Rectal smooth muscle tissue (tissue), 1 donor: ENCODE measurements at regions not wholly inside any gene's neighbourhood (a gene's known extent, or its start where the extent isn't known, plus 50 kb on each side); places are given as distances from the start of the nearest gene placed in this dataset.
"Not testable (repeated sequence)": the region's sequence is repeated elsewhere in the genome, so short reads cannot be mapped to it uniquely, and the experiment has no call there.

Experiments used
- H3K27ac ChIP-seq: one replicate; pipeline ENCODE4 v1.7.0; 2013; ENCODE audit warnings: low read depth, low read length, inconsistent platforms
- H3K27me3 ChIP-seq: one replicate; pipeline ENCODE4 v1.7.0; 2013; ENCODE audit warnings: low read length; ENCODE audit not compliant: control insufficient read depth, insufficient read depth
- H3K36me3 ChIP-seq: one replicate; pipeline ENCODE4 v1.7.0; 2013; ENCODE audit warnings: low read length; ENCODE audit not compliant: control insufficient read depth, insufficient read depth
- H3K4me1 ChIP-seq: one replicate; pipeline ENCODE4 v1.7.0; 2013; ENCODE audit warnings: low read length; ENCODE audit not compliant: control insufficient read depth, insufficient read depth
- H3K4me3 ChIP-seq: one replicate; pipeline ENCODE4 v1.7.0; 2013; ENCODE audit warnings: low read length
- H3K9ac ChIP-seq: one replicate; pipeline ENCODE4 v1.7.0; 2013; ENCODE audit warnings: low read length

DNA sequence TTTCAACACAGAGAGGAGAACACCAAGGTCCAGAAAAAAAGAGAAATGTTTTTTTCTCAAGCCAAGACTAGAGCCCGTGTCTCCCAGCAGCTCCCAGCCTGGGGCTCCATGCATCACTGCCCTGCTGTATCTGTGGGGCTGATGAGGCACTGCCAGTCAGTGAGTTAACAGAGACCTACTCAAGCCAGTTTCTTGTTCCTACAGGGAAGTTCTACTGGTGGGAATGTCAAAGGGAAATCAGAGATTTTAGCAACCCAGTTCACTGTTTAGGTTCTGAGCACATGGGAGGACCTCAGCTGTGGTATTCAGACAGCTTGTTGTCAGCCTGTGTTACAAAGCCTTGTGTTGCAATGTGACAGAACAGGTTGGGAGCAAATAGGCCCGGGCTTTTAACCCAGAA, 234.3 kb downstream of the TLE3 start:
- no peaks in the 10 kb centered on the region for H3K4me1 ChIP-seq
- no peaks in the 10 kb centered on the region for H3K36me3 ChIP-seq
- peaks cover 6% of the 10 kb centered on the region for H3K27me3 ChIP-seq
- no peak overlapping the region for H3K27ac ChIP-seq
- H3K9ac ChIP-seq, result no peak overlapping the region
- H3K4me3 ChIP-seq, result no peak overlapping the region

GRCh38 chr15:69865369-69865768, 232.3 kb downstream of the TLE3 start:
- Histone ChIP-seq H3K27ac (no peak overlapping the region), H3K4me3 (no peak overlapping the region), H3K27me3 (peaks cover 6% of the 10 kb centered on the region), H3K9ac (no peak overlapping the region), H3K36me3 (no peaks in the 10 kb centered on the region), H3K4me1 (no peaks in the 10 kb centered on the region)

- no peaks in the 10 kb centered on the region for H3K4me1 ChIP-seq
- no peak overlapping the region for H3K9ac ChIP-seq
- no peaks in the 10 kb centered on the region for H3K36me3 ChIP-seq
- H3K27ac ChIP-seq, result no peak overlapping the region
- H3K27me3 ChIP-seq, result no peaks in the 10 kb centered on the region
- H3K4me3 ChIP-seq, result no peak overlapping the region
Measured at GRCh38 chr15:69868756-69869155, 229.0 kb downstream of the TLE3 start.

DNA sequence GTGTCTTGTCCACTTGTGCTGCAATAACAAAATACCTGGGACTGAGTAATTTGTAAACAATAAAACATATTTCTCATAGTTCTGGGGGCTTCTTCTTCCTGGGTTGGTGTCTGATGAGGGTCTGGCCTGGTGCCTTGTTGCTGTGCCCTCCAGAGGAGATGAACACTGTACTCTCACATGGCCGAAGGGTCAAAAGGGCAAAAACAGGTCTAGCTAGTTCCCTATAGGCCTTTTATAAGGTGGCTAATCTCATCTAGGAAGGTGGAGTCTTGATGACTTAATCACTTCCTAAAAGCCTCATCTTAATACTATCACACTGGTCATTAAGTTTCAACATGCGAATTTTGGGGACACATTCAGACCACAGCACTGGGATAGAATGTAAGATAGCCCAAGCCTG, 228.4 kb downstream of the TLE3 start:
- Histone ChIP-seq H3K9ac (no peak overlapping the region), H3K4me1 (no peaks in the 10 kb centered on the region), H3K27me3 (no peaks in the 10 kb centered on the region), H3K4me3 (no peak overlapping the region), H3K27ac (no peak overlapping the region), H3K36me3 (no peaks in the 10 kb centered on the region)

- no peaks in the 10 kb centered on the region for H3K36me3 ChIP-seq
- H3K4me1 ChIP-seq, result no peaks in the 10 kb centered on the region
- H3K4me3 ChIP-seq, result no peak overlapping the region
- H3K9ac ChIP-seq, result no peak overlapping the region
- H3K27ac ChIP-seq, result no peak overlapping the region
- no peaks in the 10 kb centered on the region for H3K27me3 ChIP-seq
Measured at GRCh38 chr15:69869881-69870505, 227.7 kb downstream of the TLE3 start.

DNA sequence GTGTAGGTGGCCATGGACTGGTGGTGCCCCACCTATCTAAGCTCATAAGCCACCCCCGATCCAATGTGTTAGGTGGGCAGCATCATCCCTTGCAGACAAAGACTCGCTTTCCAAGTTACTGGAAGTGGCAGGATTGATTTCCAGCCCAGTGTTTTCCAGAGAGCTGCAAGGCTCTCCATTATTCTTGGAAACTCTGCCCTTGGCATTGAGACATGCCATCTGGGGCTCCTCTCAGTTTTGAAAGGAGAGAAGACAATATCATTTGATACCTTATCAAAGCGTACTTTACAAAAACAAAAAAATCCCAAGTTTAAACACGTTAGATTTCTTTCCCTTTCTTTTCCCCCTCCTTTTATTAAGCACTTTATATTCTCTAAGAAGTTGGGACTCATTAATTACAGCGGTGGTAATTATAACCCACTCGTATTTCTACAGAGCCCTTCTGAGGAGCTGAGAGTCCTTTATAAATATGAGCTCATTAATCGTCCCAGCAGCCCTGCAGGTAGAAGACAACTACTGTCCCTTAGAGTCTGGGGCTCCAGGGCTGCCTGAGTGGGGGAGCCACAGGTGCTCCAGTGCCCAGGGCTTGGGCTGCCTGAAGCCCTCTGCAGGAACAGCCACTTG, 226.1 kb downstream of the TLE3 start:
- no peak overlapping the region for H3K9ac ChIP-seq
- H3K27me3 ChIP-seq, result no peaks in the 10 kb centered on the region
- H3K27ac ChIP-seq, result no peak overlapping the region
- no peak overlapping the region for H3K4me3 ChIP-seq
- no peaks in the 10 kb centered on the region for H3K36me3 ChIP-seq
- H3K4me1 ChIP-seq, result no peaks in the 10 kb centered on the region

DNA sequence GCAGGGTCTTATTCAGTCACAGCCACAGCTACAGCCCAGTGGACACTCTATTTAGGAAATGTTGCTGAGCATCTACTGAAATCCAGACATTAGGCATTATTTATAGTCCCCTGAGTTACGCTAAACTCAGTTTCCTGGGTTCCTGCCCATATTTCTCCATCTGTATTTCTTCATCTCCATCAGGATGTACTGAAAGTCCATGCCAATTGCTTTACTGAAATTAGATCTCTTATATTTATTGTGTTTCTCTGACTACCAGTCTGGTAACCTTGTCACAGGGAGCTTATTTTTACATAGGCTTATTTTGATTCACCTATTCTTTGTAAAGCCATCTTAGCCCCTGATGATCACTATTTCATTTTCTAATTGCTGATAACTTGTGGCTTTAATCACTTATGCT, 223.9 kb downstream of the TLE3 start:
- H3K9ac ChIP-seq, result no peak overlapping the region
- H3K4me1 ChIP-seq, result no peaks in the 10 kb centered on the region
- no peaks in the 10 kb centered on the region for H3K27me3 ChIP-seq
- H3K27ac ChIP-seq, result no peak overlapping the region
- H3K4me3 ChIP-seq, result no peak overlapping the region
- H3K36me3 ChIP-seq, result no peaks in the 10 kb centered on the region

- H3K27ac ChIP-seq, result no peak overlapping the region
- no peak overlapping the region for H3K4me3 ChIP-seq
- no peaks in the 10 kb centered on the region for H3K27me3 ChIP-seq
- no peaks in the 10 kb centered on the region for H3K36me3 ChIP-seq
- H3K4me1 ChIP-seq, result no peaks in the 10 kb centered on the region
- H3K9ac ChIP-seq, result no peak overlapping the region
Measured at GRCh38 chr15:69874321-69874720, 223.4 kb downstream of the TLE3 start.

DNA sequence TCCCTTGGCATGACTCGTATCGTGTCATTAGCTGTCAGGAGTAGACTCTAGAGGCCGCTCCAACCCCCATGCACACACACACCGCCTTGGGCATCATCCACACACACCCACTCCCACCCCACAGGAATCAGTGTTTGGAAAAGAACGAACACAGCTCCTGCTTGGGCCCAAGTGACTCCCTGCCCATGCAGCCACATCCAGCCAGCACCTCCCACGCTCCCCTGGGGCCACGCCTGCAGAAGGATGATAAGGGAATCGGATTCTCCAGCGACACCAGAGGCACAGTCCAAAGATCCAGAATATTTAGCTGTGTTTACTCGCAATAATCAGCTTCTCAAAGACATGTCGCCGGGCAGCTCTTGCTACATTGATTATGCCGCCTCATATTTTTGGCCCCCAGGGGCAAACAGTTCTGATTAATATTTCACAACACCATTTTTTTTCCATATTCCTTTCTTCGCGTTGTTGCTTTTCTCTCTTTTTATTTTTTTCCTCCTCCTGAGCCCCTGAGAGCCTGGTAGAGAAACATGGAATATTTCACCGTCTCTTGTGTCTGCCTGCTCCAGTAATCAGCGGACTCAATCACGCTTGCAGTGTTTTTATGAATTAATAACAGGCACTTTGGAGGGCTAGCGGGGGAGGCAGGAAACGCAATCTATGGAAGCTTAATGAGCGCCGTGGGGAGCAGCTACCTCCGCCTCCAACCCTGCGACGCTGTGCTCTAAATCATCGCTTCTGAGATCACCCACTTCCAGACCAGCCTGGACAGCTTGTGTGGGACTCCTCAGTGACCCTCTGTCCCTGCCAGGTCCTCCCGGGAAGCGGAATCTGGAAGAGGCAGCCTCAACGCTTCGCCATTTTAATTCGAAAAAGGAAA, 221.4 kb downstream of the TLE3 start:
- Histone ChIP-seq H3K4me3 (no peak overlapping the region), H3K27ac (no peak overlapping the region), H3K36me3 (no peaks in the 10 kb centered on the region), H3K9ac (no peak overlapping the region), H3K27me3 (no peaks in the 10 kb centered on the region), H3K4me1 (no peaks in the 10 kb centered on the region)

DNA sequence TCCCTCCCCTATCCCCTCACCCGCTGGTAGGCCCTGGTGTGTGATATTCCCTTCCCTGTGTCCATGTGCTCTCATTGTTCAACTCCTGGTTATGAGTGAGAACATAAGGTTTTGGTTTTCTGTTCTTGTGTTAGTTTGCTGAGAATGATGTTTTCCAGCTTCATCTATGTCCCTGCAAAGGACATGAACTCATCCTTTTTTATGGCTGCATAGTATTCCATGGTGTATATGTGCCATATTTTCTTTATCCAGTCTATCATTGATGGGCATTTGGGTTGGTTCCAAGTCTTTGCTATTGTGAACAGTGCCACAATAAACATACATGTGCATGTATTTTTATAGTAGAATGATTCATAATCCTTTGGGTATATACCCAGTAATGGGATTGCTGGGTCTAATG, 217.8 kb downstream of the TLE3 start:
- not testable (repeated sequence) for H3K27me3 ChIP-seq, H3K4me3 ChIP-seq, H3K36me3 ChIP-seq, H3K27ac ChIP-seq, H3K9ac ChIP-seq, H3K4me1 ChIP-seq

DNA sequence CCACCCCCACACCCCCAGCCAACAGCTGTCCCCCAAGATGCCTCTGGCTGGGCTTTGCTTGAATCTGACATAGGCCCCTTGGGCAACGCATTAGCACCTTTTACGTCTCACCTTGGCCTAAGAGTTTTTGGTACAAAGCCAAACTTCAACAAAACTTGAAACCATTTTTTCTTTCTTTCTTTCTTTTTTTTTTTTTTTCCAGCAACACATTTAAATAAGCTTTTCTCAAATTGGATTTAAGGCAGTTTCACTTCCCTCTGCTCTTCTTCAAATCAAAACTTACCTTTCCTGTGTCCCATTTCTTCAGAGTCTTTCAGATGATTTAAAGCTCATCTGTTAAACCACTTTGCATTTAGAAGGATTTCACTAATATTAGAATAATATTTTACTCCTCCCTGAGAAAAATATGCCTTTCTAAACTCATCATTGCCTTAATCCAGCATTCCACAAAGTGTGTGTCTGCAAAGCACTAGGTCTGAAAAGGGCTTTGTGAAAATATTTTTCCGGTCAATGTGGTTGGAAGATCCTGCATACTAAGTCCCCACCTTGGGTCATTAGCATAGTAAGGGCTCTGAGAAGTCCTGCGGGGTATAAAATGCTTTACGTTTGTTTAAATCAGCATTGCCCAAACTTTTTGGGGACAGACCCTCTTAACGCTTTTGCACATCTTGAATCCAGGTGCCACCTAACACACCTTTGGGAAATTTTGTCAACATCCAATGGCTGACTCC, 217.0 kb downstream of the TLE3 start:
- H3K27me3 ChIP-seq, result no peaks in the 10 kb centered on the region
- no peaks in the 10 kb centered on the region for H3K4me1 ChIP-seq
- H3K27ac ChIP-seq, result no peak overlapping the region
- H3K4me3 ChIP-seq, result no peak overlapping the region
- no peak overlapping the region for H3K9ac ChIP-seq
- H3K36me3 ChIP-seq, result no peaks in the 10 kb centered on the region

GRCh38 chr15:69881302-69881670, 216.4 kb downstream of the TLE3 start:
- Histone ChIP-seq H3K36me3 (no peaks in the 10 kb centered on the region), H3K4me3 (no peak overlapping the region), H3K27me3 (no peaks in the 10 kb centered on the region), H3K27ac (no peak overlapping the region), H3K9ac (no peak overlapping the region), H3K4me1 (no peaks in the 10 kb centered on the region)
